ENCODE measurements at regions not wholly inside any gene's neighbourhood (a gene's known extent, or its start where the extent isn't known, plus 50 kb on each side); places are given as distances from the start of the nearest gene placed in this dataset.

GRCh38 chr18:46265196-46266156 is 161.3 kb downstream of the HAUS1 start:
- DNase-seq (ENCODE audit: low read depth): no peak

- no peak for DNase-seq (ENCODE audit: low read depth)
Observed at GRCh38 chr18:46266473-46266872, 162.3 kb downstream of the HAUS1 start.

GRCh38 chr18:46268671-46269070 is 164.5 kb downstream of the HAUS1 start:
- DNase-seq (ENCODE audit: low read depth): no peak

GRCh38 chr18:46269275-46269674 is 165.1 kb downstream of the HAUS1 start:
- no peak for DNase-seq (ENCODE audit: low read depth)

- no peak for DNase-seq (ENCODE audit: low read depth)
Observed at GRCh38 chr18:46271488-46271887, 167.3 kb downstream of the HAUS1 start.

- DNase-seq (ENCODE audit: low read depth): no peak
Observed at GRCh38 chr18:46273861-46274260, 169.7 kb downstream of the HAUS1 start.

- no peak for DNase-seq (ENCODE audit: low read depth)
Observed at GRCh38 chr18:46274266-46274665, 170.1 kb downstream of the HAUS1 start.

- DNase-seq (ENCODE audit: low read depth): peak; percentile 37
Observed at GRCh38 chr18:46275370-46275769, 171.2 kb downstream of the HAUS1 start.

- DNase-seq (ENCODE audit: low read depth): peak; percentile 86
Observed at GRCh38 chr18:46276748-46277147, 172.6 kb downstream of the HAUS1 start.

- peak; percentile 94 for DNase-seq (ENCODE audit: low read depth)
Observed at GRCh38 chr18:46278481-46279465, 174.6 kb downstream of the HAUS1 start.

- DNase-seq (ENCODE audit: low read depth): no peak
Observed at GRCh38 chr18:46279673-46280072, 175.5 kb downstream of the HAUS1 start.

- peak; percentile 79 for DNase-seq (ENCODE audit: low read depth)
Observed at GRCh38 chr18:46281185-46282176, 177.3 kb downstream of the HAUS1 start.

GRCh38 chr18:46282177-46282570 is 178.0 kb downstream of the HAUS1 start:
- DNase-seq (ENCODE audit: low read depth): no peak

- DNase-seq (ENCODE audit: low read depth): no peak
Observed at GRCh38 chr18:46282646-46283045, 178.5 kb downstream of the HAUS1 start.

- DNase-seq (ENCODE audit: low read depth): peak; percentile 56
Observed at GRCh38 chr18:46283268-46283667, 179.1 kb downstream of the HAUS1 start.

- DNase-seq (ENCODE audit: low read depth): no peak
Observed at GRCh38 chr18:46283895-46284295, 179.7 kb downstream of the HAUS1 start.

- no peak for DNase-seq (ENCODE audit: low read depth)
Observed at GRCh38 chr18:46289463-46289862, 185.3 kb downstream of the HAUS1 start.

GRCh38 chr18:46289931-46290330 is 185.7 kb downstream of the HAUS1 start:
- no peak for DNase-seq (ENCODE audit: low read depth)

GRCh38 chr18:46290440-46291020 is 186.3 kb downstream of the HAUS1 start:
- no peak for DNase-seq (ENCODE audit: low read depth)

GRCh38 chr18:46291149-46291548 is 187.0 kb downstream of the HAUS1 start:
- DNase-seq (ENCODE audit: low read depth): no peak

- no peak for DNase-seq (ENCODE audit: low read depth)
Observed at GRCh38 chr18:46293742-46294181, 189.6 kb downstream of the HAUS1 start.

Data from M059J (cell line).